HCT116 (cell line): ENCODE measurements at regions not wholly inside any gene's neighbourhood (a gene's known extent, or its start where the extent isn't known, plus 50 kb on each side); places are given as distances from the start of the nearest gene placed in this dataset.
"Not testable (repeated sequence)": the region's sequence is repeated elsewhere in the genome, so short reads cannot be mapped to it uniquely, and the experiment has no call there.

Experiments
- CTCF ChIP-seq, 3 experiments: fragments of 200-600 bp in 1 of 3; sonication (generic) in 1 of 3; IDR thresholded peaks in 2 of 3; conservative IDR thresholded peaks in 1 of 3; 2 replicates each; pipeline ENCODE4 v1.5.1; 2012 to 2017; ENCODE audit warnings: low read depth in 2 of 3, low read length in 2 of 3, antibody characterized with exemption in 1 of 3, borderline replicate concordance in 1 of 3, control low read depth in 1 of 3, mild to moderate bottlenecking in 1 of 3, mixed read lengths in 1 of 3, mixed run types in 1 of 3, moderate library complexity in 1 of 3; ENCODE audit not compliant: insufficient read depth in 1 of 3
- EZH2 ChIP-seq: fragments of 200-600 bp; sonication (generic); IDR thresholded peaks from 2 replicates; pipeline ENCODE4 v1.6.1; 2017; ENCODE audit warnings: antibody characterized with exemption, mixed run types
- MAX ChIP-seq: IDR thresholded peaks from 2 replicates; pipeline ENCODE4 v1.6.1; 2012
- POLR2A ChIP-seq: IDR thresholded peaks from 2 replicates; pipeline ENCODE4 v1.7.0; 2011; ENCODE audit warnings: borderline replicate concordance; ENCODE audit not compliant: insufficient read depth, insufficient read length; ENCODE audit errors: extremely low read depth
- POLR2AphosphoS5 ChIP-seq: IDR thresholded peaks from 2 replicates; pipeline ENCODE4 v1.6.1; 2011; ENCODE audit warnings: mild to moderate bottlenecking, low read depth, low read length, moderate library complexity
- SIN3A ChIP-seq: IDR thresholded peaks from 2 replicates; pipeline ENCODE4 v1.6.1; 2012; ENCODE audit warnings: low read depth
- SRF ChIP-seq: IDR thresholded peaks from 2 replicates; pipeline ENCODE4 v1.6.1; 2012; ENCODE audit warnings: low read depth
- YY1 ChIP-seq: IDR thresholded peaks from 2 replicates; pipeline ENCODE4 v1.6.1; 2011; ENCODE audit warnings: low read length, low read depth, moderate library complexity, mild to moderate bottlenecking; ENCODE audit not compliant: insufficient replicate concordance; ENCODE audit errors: extremely low read depth
- ZNF274 ChIP-seq: fragments of 200-500 bp; sonication (Bioruptor generic); IDR thresholded peaks from 2 replicates; pipeline ENCODE4 v1.6.1; 2014; ENCODE audit warnings: mild to moderate bottlenecking, low read depth, low read length, inconsistent platforms

- not testable (repeated sequence) for TF ChIP-seq YY1; CTCF (IDR thresholded peaks at IDR 0.05 in 2 of 3, conservative IDR thresholded peaks at IDR 0.05 in 1 of 3; ENCODE audit: borderline replicate concordance in 1 of 3, insufficient read depth in 1 of 3, low read depth in 2 of 3, low read length in 2 of 3); EZH2; POLR2A; POLR2AphosphoS5; MAX; SIN3A; ZNF274; SRF
Measured at GRCh38 chr1:149657750-149658149, 74.1 kb downstream of the PPIAL4C start.
